ENCODE measurements at regions not wholly inside any gene's neighbourhood (a gene's known extent, or its start where the extent isn't known, plus 50 kb on each side); places are given as distances from the start of the nearest gene placed in this dataset.

- no peak overlapping the region for H3K27ac ChIP-seq (ENCODE audit: insufficient read depth, low read depth, low read length)
- ChIA-PET CTCF (no interaction called here), POLR2A (no interaction called here)
- no peak overlapping the region for H3K9ac ChIP-seq (replicated peaks; ENCODE audit: extremely low read depth, insufficient read depth, low read length)
- H3K9me3 ChIP-seq (replicated peaks; ENCODE audit: control insufficient read depth, insufficient read depth, low read length), result peaks cover 6% of the 10 kb centered on the region
- DNase-seq (ENCODE audit: low read depth, low spot score) (no peak), FAIRE-seq (no peak)
- no peaks in the 10 kb centered on the region for H3K27me3 ChIP-seq (ENCODE audit: control insufficient read depth in 2 of 2, insufficient read depth in 2 of 2, low read length in 2 of 2)
- dilution Hi-C loops (cut with MboI; ENCODE audit: extremely low pct_ligation_motif_present, low sequenced_read_pairs) (no loop called here), intact Hi-C loops (cut with micrococcal nuclease) (no loop called here)
- H3K4me2 ChIP-seq (ENCODE audit: insufficient read depth, low read length), result no peak overlapping the region
- TF ChIP-seq EZH2 (IDR thresholded peaks at IDR 0.05; ENCODE audit: borderline replicate concordance, low read depth, low read length, severe bottlenecking), result no peak
- no peak for TF ChIP-seq POLR2A (IDR thresholded peaks at IDR 0.05; ENCODE audit: low read depth, low read length)
- TF ChIP-seq GATA2 (IDR thresholded peaks at IDR 0.05; ENCODE audit: insufficient read depth, insufficient read length, low read depth, low read length), result no peak
- TF ChIP-seq JUN (IDR thresholded peaks at IDR 0.05; ENCODE audit: borderline replicate concordance, insufficient read depth, insufficient read length, low read depth), result no peak
- TF ChIP-seq CTCF (IDR thresholded peaks at IDR 0.05; ENCODE audit: extremely low read depth in 1 of 2, insufficient read depth in 1 of 2, low read depth in 1 of 2, low read length in 2 of 2), result no peak
- TF ChIP-seq, protein P1, sequence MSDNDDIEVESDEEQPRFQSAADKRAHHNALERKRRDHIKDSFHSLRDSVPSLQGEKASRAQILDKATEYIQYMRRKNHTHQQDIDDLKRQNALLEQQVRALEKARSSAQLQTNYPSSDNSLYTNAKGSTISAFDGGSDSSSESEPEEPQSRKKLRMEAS (IDR thresholded peaks at IDR 0.05; ENCODE audit: insufficient read depth, insufficient read length), result no peak
- TF ChIP-seq POLR2AphosphoS5 (IDR thresholded peaks at IDR 0.05; ENCODE audit: insufficient read depth, low read depth, low read length), result no peak
- no peak for TF ChIP-seq MYC (IDR thresholded peaks at IDR 0.05; ENCODE audit: low read depth, low read length)
- TF ChIP-seq FOS (IDR thresholded peaks at IDR 0.05; ENCODE audit: borderline replicate concordance, insufficient read depth, low read length), result no peak
- H4K20me1 ChIP-seq (replicated peaks; ENCODE audit: control insufficient read depth, extremely low read depth, insufficient read depth, low read length), result no peaks in the 10 kb centered on the region
- no peaks in the 10 kb centered on the region for H3K9me1 ChIP-seq (replicated peaks; ENCODE audit: control insufficient read depth, extremely low read depth, insufficient read depth, low read length)
- H3K4me3 ChIP-seq (replicated peaks in 1 of 3; ENCODE audit: insufficient read depth in 1 of 3, low read depth in 1 of 3, low read length in 3 of 3), result no peak overlapping the region
- H3K4me1 ChIP-seq (ENCODE audit: control insufficient read depth, extremely low read depth, insufficient read depth, low read length), result no peaks in the 10 kb centered on the region
- no peak overlapping the region for H2AFZ ChIP-seq (ENCODE audit: low read depth, low read length)
- H3K79me2 ChIP-seq (ENCODE audit: control insufficient read depth, insufficient read depth, low read length), result no peaks in the 10 kb centered on the region
- no peaks in the 10 kb centered on the region for H3K36me3 ChIP-seq (ENCODE audit: control insufficient read depth in 2 of 2, extremely low read depth in 1 of 2, insufficient read depth in 2 of 2, low read length in 2 of 2)
- BruUV-seq (replicated peaks), result no TSS peak
Observed at GRCh38 chr2:184524551-184525382, 73.6 kb upstream of the ZNF804A start.

Data from endothelial cell of umbilical vein (primary cell).